ENCODE measurements at regions not wholly inside any gene's neighbourhood (a gene's known extent, or its start where the extent isn't known, plus 50 kb on each side); places are given as distances from the start of the nearest gene placed in this dataset.
"Not testable (repeated sequence)": the region's sequence is repeated elsewhere in the genome, so short reads cannot be mapped to it uniquely, and the experiment has no call there.

DNA sequence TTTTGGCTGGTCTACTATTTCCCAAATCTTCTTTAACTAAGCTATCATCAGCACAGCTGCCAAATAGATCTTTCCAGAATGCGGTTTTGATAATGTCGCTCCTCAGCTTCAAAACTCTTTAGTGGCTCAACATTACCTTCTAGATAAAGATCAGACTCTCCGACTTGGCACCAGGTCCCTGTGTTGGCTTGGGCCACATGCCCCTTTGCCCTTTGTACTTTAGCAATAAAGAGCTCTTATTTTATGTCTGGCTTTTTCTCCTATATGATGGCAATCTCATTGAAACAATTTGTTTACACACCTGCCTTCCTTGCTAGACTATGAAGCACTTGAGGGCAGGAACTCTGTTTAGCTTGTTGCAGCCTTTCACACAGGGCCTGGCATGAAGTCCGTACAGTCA is 128.9 kb upstream of the GATA6 start:
- DNase-seq (ENCODE audit: low read depth in 2 of 3, low spot score in 2 of 3), result no peak

DNA sequence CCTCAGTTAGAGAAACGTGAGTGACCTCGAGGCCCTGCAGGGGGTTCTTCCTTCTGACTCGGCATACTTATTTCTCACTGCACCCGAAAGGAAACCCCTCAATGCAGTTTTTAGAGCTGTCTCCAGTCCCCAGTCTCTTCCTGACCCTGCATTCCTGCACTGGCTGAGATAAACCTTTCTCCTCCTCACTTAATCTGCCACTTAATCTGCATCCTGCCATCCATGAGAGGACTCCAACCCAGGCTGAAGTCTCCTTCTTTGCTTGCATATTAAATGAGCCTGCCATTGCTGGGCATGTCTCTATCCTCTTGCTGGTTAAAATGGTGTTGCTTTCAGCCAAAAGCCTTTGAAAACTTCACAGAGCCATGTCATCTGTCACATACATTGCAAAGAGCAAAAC is 125.6 kb upstream of the GATA6 start:
- no peak for DNase-seq (ENCODE audit: low read depth in 2 of 3, low spot score in 2 of 3)

DNA sequence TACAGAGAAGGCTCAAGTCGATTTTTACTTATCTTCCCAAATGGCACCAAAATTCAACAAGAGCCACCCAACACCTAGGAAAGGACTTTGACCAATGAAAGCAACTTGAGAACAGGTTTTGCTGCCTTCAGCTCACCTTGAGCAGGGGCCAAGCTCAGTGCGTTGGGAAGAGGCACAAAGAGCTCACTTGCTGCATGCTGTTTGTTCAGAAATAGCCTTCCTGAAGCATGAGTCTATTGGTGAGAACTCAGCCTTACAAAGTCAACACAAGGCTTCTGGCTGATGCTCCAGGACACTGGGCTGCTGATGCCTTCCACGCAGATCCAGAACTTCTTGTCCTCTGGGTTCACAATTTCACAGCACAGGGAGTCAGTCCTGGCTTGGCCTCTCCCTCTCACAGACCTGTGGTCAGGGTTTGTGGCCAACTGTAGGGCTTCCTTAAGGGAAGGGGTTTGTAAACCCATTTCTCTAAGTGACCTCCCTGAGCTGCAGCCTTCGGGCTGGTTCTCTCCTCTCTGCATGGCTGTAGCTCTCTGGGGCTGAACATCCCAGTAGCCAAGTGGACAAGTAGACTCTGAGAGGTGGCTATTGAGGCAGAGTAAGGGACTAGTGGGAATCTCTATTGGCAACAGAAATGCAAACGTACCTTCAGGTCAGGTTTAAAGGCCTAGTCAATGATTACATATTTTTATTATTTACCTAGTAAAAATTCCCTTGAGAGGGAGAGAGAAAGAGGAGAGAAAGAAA is 124.7 kb upstream of the GATA6 start:
- no peak for DNase-seq (ENCODE audit: low read depth in 2 of 3, low spot score in 2 of 3)

DNA sequence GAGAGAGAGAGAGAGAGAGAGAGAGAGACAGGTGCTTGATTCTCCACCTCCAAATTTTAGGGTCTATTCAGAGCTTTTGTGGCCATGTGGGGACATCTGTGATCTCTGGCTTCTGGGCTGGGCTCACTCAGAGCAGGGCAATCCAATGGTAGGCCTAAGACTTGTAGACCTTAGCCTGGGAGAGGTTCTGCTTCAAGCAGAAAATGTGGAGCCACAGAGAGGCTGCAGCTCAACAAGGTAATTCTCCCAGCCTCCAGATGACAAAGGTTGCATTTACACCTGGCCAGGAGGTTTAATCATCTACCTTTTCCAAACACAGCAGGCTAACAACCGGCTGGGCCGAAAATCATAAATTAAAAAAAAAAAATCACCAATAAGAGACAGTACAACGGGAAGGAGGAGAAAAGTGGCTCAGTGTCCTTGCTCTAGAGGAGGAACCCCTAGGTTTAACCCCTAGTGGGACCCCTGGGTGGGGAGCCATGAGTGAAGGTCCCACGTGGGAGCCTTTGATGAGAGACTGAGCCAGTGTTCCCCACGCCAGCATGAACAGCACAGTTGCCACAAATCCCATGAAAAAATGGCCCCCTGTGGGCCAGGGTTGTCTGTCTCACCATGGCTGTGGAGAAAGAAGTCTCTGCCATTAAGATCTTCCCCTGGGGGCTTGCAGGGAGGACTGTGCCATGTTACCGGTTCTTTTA is 124.0 kb upstream of the GATA6 start:
- no peak for DNase-seq (ENCODE audit: low read depth in 2 of 3, low spot score in 2 of 3)

DNA sequence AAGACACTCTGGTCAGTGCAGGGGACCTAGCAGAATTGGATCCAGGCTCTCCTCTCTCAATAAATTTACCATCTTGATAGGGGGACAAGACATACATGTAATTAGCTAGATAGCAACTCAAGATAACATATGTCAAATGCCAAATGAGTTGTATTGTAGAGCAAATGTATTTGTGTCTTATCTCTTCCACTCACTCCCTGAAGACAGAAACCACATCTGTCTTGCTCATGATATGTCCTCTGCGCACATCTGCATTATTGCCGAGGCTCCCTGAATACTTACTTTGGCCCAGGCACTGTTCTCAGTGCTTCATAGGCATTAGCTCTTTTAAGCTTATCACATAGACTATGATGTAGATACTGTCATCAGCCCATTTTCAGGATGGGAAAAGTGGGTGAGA is 122.9 kb upstream of the GATA6 start:
- no peak for DNase-seq (ENCODE audit: low read depth in 2 of 3, low spot score in 2 of 3)

DNA sequence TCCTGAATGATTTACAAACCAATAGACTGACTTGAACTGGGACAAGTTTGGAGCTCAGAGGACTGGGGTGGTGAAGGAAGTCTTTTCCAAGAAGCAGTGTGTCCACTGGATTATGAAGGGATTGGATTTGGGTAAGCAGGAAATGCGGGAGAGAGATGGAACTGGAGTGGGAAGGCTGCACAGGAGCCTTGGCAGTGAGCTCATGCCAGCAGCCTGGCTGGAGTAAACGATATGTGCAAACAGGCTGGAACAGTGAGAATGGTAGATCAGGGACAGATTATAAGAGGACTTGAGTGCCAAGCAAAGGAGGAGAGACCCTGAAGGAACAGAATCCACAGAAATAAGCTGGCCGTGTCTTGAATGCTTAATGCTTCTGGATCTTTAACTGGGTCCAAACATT is 121.9 kb upstream of the GATA6 start:
- no peak for DNase-seq (ENCODE audit: low read depth in 2 of 3, low spot score in 2 of 3)

DNA sequence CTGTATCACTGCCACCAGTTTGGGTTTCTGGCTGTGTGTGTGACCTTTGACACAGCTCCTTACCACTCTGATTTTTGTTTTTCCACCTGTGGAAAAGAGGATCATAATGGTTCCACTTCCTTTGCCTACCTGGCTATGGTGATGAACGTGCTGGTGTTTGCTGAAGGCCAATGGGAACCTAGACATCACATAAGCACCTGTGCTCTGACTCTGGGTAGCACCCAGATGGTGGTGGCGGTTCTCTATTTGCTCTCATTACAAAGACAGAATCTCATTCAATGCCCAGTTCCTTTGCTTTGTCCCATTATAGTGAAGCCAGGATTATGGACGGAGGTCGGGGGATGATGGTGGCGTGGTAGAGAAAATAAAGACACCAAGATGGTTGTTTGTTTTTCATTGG is 121.2 kb upstream of the GATA6 start:
- DNase-seq (ENCODE audit: low read depth in 2 of 3, low spot score in 2 of 3), result no peak

DNA sequence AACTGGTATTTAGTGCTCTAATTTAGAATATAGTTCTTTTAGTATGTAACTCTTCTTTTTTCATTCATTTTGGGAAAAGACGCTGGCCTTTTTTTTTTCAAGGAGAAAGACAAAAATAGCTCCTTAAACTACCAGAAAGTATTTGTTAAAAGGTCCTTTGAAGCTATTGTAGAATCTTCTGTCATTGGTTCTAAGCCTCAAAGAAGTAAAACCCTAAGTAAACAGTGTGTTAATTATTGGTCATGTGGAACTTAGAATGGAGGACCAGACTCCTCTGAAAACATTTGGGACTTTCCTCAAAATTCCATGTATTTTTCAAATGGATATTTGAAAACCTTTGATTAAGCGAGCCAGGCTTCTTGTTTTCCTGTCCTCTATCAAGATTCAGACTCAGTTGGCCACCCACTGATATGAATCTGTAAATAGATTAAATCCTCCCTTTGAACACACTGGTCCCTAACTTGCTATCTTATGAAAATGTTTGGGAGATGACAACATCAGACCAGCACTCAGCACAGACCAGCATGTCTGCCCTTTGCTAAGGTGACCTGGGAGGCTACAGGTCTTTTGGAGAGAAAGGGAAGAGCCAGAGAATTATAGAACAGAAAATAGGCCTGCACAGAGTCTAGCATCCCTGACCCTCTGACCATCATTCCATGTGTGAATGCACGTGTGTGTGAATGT is 120.3 kb upstream of the GATA6 start:
- DNase-seq (ENCODE audit: low read depth in 2 of 3, low spot score in 2 of 3), result no peak

DNA sequence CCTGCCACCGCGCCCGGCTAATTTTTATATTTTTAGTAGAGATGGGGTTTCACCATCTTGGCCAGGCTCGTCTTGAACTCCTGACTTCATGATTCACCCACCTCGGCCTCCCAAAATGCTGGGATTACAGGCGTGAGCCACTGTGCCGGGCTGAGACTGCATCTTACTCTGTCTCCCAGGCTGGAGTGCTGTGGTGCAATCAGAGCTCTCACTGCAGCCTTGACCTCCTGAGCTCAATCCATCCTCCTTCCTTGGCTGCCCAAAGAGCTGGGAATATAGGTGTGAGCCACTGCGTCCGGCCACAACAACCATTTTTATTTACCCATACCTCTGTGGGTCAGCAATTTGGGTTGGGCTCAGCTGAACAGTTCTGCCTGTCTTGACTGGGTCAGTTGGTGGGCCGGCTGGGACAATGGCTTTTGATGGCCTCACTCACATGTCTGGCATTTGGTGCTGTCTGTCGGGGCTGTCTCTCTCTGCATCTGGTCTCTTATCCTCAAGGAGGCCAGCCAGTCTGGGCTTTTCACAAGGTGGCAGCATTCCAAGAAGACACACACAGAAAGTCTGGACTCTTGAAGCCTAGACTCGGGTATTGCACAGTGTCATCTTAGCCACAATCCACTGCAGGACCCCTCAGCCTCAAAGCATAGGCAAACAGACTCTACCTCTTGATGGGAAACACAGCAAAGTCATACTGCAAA is 116.8 kb upstream of the GATA6 start:
- DNase-seq (ENCODE audit: low read depth in 2 of 3, low spot score in 2 of 3), result no peak

DNA sequence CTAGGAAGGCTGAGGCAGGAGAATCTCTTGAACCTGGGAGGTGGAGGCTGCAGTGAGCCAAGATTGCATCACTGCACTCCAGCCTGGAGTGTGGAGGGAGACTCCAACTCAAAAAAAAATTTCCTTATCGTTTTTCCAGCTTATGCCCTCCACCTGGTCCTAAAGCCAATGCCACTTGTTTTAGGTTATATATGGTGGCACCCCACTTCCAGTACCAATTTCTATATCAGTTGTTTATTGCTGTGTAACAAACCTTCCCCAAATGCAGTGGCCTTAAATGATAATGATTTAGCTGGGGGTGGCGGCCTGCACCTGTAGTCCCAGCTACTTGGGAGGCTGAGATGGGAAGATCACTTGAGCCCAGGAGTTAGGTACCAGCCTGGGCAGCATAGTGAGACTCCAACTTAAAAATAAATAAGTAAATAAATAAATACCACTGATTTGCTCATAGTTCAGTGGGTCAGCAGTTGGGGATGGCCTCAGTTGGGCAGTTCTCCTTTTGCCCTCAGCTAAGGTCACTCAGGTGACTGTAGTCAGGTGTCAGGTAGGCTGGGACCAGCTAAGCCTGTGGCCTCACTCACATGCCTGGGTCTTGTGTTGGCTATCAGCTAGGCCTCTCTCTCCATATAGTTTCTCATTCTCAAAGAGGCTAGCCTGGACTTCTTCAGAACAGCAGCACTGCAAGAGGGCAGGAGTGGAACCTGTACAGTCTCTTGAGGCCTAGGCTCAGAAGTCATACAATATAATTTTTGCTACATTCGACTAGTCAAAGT is 113.7 kb upstream of the GATA6 start:
- no peak for DNase-seq (ENCODE audit: low read depth in 2 of 3, low spot score in 2 of 3)

DNA sequence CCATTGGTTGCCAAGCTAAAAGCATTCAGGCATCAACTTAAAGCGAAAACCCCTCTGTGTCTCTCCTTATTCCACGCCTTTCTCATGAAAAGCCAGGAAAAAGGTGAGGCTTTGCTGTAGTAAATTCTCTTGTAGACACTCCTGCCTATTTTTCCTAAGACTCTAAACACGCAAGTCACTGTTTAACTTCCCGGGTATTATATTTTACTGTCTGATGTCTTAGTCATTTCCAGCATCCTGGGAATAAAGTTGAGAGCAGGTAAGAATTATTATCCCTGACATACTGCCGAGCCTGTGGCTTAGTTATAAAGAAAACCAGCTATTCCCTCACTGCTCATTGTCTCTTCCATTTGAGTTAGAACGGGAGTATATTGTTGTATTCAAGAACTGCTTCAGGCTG is 112.4 kb upstream of the GATA6 start:
- no peak for DNase-seq (ENCODE audit: low read depth in 2 of 3, low spot score in 2 of 3)

DNA sequence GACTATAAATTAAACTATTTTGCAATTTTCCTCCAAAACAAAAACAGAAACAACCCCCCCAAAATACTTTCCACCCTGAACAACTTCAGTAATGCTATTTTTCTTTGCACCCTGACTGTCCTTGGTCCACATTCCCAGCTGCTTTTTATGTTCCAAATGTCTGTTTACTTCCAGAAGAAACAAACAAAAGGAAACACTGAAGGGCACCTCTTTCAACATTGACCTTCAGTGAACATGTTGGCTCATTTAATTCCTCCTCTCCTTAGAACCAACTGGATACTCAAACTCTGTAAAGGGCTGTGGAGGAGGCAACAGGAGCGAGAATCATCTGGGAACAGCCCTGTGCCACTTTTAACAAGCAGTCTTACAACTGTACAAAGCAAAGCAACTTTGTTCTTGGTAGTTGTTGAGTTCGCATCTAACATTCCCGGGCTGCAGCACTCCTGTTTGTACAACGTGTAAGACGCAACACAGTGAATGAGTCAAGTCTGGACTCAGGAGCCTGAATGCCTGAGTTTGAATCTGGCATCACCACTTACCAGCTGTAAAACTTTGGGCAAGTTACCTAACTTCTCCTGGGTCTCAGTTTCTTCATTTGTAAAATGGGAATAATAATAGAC is 111.4 kb upstream of the GATA6 start:
- no peak for DNase-seq (ENCODE audit: low read depth in 2 of 3, low spot score in 2 of 3)

DNA sequence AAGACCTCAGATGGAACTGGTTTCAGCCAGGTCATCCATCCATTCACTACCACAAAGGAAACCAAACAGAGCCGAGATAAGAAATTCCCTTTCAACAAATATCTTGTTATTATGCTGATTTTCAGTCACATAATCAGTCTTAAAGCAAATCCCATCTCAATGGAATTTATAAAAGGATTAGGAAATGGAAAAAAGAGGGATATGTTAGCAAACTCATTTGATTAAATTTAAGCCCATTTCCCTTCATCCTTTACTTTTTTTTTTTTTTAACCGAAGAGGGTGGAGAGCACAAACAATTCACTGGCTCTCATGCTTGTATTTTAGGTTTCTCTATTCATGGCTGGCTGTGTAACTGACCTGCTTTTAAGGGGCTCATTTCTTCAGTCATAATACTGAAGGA is 109.0 kb upstream of the GATA6 start:
- DNase-seq (ENCODE audit: low read depth in 2 of 3, low spot score in 2 of 3), result no peak

DNA sequence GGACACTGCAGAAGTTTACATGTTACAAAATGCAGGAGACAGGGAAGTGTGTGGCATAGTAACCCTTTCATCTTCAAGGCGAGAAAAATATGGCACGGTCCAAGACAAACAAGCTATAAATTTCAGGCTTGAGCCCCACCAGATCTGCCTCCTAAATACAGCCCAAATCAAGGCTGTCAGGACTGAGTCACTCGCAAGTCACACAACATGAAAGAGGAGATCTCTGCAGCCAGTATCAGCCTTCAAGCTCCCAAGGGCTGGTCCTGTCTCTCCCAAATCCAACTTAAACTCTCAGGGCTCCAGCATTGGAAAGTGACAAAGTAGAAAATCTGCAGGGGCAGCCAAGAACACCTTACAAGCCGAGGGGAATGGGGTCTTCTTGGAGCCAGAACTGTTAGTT is 106.3 kb upstream of the GATA6 start:
- DNase-seq (ENCODE audit: low read depth in 2 of 3, low spot score in 2 of 3), result no peak

DNA sequence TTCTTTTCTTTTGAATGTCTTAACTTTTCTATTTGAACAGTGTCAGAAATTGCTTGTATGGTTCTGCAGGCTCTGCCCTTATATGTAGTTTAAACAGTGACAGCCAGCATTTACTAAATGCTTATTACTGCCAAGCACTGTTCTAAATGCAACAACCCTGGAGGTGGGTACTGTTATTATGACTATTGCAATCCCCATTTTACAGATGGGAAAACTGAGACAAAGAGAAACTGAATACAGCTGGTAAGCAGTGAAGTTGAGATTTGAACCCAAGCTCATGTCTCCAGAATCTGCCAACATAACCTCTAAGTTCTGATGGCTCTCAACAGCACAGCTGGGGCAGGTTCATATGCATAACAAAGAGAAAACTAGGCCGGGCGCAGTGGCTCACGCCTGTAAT is 105.7 kb upstream of the GATA6 start:
- DNase-seq (ENCODE audit: low read depth in 2 of 3, low spot score in 2 of 3), result no peak

DNA sequence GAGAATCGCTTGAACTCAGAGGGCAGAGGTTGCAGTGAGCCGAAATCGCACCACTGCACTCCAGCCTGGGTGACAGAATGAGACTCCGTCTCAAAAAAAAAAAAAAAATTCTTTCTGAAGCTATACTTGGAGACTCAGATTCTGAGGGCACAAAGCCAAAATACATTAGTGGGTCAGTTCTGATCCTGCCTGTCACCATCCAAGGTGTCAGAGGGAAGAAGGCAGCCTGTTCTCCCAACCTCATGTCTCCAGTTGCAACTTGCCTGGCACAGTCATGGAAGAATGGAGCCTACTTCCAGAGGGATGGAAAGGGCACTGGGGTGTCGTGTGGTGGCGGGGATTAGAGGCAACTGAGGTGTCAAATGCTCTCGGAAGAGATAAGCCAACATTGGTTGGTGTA is 104.8 kb upstream of the GATA6 start:
- no peak for DNase-seq (ENCODE audit: low read depth in 2 of 3, low spot score in 2 of 3)

DNA sequence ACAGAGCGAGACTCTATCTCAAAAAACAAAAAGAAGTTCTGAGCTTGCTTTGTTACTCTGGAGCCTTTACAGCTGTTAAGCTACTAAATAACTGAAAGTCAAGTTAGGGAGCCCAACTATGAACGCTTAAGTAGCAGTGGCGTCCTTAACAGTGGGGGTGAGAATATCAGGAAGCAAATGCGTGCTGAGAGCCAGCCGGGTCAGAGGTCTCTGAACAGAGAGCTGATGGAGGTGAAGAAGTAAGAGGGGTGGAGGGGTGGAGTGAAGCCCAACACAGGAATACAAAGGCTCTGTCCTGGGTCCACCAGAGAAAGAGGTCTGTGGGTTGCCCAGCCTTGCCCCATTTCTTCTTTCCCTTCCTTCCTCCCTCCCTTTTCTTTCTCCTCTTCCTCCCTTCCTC is 104.1 kb upstream of the GATA6 start:
- no peak for DNase-seq (ENCODE audit: low read depth in 2 of 3, low spot score in 2 of 3)

DNA sequence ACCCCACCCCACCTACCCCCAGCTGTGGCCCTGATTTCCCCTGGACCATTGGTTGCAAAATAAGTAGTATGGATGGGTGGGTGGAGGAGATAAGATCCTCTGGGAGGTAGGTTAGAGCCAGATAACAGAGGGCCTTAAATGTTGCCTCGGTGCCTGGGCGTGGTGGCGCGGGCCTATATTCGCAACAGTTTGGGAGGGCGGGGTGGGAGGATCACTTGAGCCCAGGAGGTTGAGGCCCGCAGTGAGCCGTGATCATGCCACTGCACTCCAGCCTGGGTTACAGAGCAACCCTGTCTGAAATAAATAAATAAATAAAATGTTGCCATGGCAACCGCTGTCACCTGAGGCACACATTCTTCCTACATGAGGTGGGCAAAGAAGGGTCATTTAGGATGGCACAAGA is 103.3 kb upstream of the GATA6 start:
- no peak for DNase-seq (ENCODE audit: low read depth in 2 of 3, low spot score in 2 of 3)

DNA sequence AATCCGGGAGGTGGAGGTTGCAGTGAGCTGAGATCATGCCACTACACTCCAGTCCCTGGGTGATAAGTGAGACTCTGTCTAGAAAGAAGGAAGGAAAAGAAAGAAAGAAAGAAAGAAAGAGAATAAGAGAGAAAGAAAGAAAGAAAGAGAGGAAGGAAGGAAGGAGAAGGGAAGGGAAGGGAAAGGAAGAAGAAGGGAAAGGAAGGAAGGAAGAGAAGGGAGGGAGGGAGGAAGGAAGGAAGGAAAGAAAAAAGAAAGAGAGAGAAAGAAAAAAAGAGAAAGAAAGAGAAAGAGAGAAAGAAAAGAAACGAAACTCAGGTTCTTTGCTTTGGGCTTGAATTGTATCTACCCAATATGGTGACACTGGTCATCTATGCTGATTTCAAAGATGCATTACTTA is 102.3 kb upstream of the GATA6 start:
- no peak for DNase-seq (ENCODE audit: low read depth in 2 of 3, low spot score in 2 of 3)

DNA sequence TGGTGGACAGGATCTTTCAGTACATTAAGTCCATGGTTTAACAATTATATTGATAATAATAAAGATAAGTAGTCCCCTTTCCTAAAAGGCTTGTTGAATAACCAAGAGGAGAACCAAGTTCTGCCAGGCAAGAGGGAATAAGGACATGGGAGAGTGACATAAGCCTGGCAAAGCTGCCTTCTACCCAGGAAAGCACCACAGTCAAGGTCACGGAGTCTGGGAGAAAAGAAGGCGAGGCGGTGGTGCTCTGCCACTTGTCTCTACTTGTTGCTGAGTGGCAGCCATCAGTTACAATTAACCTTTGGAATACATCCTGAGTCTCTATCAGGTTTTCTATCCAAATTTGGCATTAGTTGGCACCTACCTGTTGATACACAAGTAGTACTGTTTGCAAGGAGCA is 101.7 kb upstream of the GATA6 start:
- DNase-seq (ENCODE audit: low read depth in 2 of 3, low spot score in 2 of 3), result no peak

DNA sequence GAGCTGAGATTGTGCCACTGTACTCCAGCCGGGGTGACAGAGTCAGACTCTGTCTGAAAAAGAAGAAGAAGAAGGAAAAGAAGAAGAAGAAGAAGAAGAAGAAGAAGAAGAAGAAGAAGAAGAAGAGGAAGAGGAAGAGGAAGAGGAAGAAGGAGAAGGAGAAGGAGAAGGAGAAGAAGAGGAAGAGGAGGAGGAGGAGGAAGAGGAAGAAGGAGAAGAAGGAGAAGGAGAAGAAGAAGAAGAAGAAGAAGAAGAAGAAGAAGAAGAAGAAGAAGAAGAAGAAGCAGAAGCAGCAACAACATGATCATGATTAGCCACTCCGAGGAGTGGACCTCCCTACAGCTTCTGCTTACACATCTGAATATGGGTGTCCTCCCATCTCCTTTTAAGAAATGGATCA is 100.6 kb upstream of the GATA6 start:
- DNase-seq (ENCODE audit: low read depth in 2 of 3, low spot score in 2 of 3), result not testable (repeated sequence)
